MG63 (cell line): ENCODE measurements at regions not wholly inside any gene's neighbourhood (a gene's known extent, or its start where the extent isn't known, plus 50 kb on each side); places are given as distances from the start of the nearest gene placed in this dataset.

Experiments used
- DNase-seq: peaks from one replicate; pipeline ENCODE4 v3.0.0-alpha.2; 2020
- H3K27me3 ChIP-seq: fragments of 250-450 bp; sonication (Bioruptor Pico); 2 replicates; pipeline ENCODE4 v1.5.1; 2020; ENCODE audit warnings: mild to moderate bottlenecking, moderate library complexity
- H3K36me3 ChIP-seq: fragments of 250-450 bp; sonication (Bioruptor Pico); 2 replicates; pipeline ENCODE4 v1.5.1; 2020; ENCODE audit warnings: mild to moderate bottlenecking, moderate library complexity
- H3K4me3 ChIP-seq: fragments of 250-450 bp; sonication (Bioruptor Pico); 2 replicates; pipeline ENCODE4 v1.5.1; 2020; ENCODE audit warnings: mild to moderate bottlenecking, moderate library complexity
- H3K9me3 ChIP-seq: fragments of 250-450 bp; sonication (Bioruptor Pico); 2 replicates; pipeline ENCODE4 v1.5.1; 2020; ENCODE audit warnings: mild to moderate bottlenecking, moderate library complexity

GRCh38 chr1:172909606-172910326, 141.0 kb downstream of the TNFSF18 start:
- DNase-seq, result peak; percentile 83
- H3K4me3 ChIP-seq, result no peak overlapping the region
- H3K27me3 ChIP-seq, result no peaks in the 10 kb centered on the region
- H3K36me3 ChIP-seq, result no peaks in the 10 kb centered on the region
- peaks cover 34% of the 10 kb centered on the region for H3K9me3 ChIP-seq

- no peak for DNase-seq
- Histone ChIP-seq H3K4me3 (no peak overlapping the region), H3K27me3 (no peaks in the 10 kb centered on the region), H3K36me3 (no peaks in the 10 kb centered on the region), H3K9me3 (peaks cover 30% of the 10 kb centered on the region)
These were observed 137.9 kb downstream of the TNFSF18 start for GRCh38 chr1:172912765-172913260.

- DNase-seq, result peak; percentile 33
- Histone ChIP-seq H3K27me3 (no peaks in the 10 kb centered on the region), H3K36me3 (no peaks in the 10 kb centered on the region)
These were observed 136.1 kb downstream of the TNFSF18 start for GRCh38 chr1:172914501-172915144.

DNA sequence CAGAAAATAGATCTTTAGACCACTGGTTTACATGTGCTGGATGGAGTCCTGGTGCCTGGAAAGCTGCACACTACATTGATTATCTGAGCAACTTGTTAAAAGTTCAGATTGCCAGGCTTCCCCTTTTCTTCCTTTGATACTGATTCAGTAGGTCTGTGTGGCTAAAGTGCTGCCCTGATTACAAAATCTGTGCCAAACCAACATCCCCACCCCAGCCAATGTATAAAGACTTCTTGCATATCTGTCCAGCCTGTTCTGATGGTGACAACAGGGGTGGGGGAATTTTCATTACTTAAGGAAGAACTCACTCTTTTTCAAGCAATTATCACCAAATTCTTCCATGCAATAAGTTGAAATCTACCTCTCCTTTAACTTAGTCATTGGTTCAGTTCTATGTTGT, 135.5 kb downstream of the TNFSF18 start:
- Histone ChIP-seq H3K4me3 (no peak overlapping the region), H3K36me3 (no peaks in the 10 kb centered on the region), H3K9me3 (peaks cover 16% of the 10 kb centered on the region), H3K27me3 (no peaks in the 10 kb centered on the region)
- no peak for DNase-seq

More at GRCh38 chr1:172914501-172915144, 136.1 kb downstream of the TNFSF18 start:
- Histone ChIP-seq H3K4me3 (no peak overlapping the region), H3K9me3 (peaks cover 18% of the 10 kb centered on the region)

- no peaks in the 10 kb centered on the region for H3K36me3 ChIP-seq
- H3K27me3 ChIP-seq, result no peaks in the 10 kb centered on the region
- DNase-seq, result no peak
- no peak overlapping the region for H3K4me3 ChIP-seq
- peaks cover 16% of the 10 kb centered on the region for H3K9me3 ChIP-seq
These were observed 134.6 kb downstream of the TNFSF18 start for GRCh38 chr1:172916116-172916515.

DNA sequence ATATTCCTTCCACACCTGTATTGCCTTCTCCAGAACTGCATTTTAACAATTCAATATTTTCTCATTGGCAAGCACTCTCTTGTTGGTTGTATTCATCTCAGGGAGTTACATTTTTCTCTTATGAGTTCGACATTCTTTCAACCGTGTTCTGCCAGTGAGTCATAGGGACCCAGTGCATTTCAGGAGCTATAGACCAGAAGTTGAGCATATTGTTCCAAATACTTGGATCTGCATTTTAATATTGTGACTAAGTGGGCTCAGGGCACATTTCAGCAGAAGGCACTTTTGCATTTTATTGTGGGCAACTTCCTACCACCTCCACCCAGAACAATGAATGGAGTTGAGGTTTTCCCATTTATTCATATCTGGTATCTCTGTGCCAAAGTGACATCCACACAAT, 132.8 kb downstream of the TNFSF18 start:
- peak; percentile 84 for DNase-seq
- H3K4me3 ChIP-seq, result no peak overlapping the region
- peaks cover 10% of the 10 kb centered on the region for H3K9me3 ChIP-seq
- no peaks in the 10 kb centered on the region for H3K27me3 ChIP-seq
- H3K36me3 ChIP-seq, result no peaks in the 10 kb centered on the region

GRCh38 chr1:172918478-172918877, 132.3 kb downstream of the TNFSF18 start:
- Histone ChIP-seq H3K9me3 (peaks cover 6% of the 10 kb centered on the region), H3K36me3 (no peaks in the 10 kb centered on the region), H3K27me3 (no peaks in the 10 kb centered on the region), H3K4me3 (no peak overlapping the region)
- no peak for DNase-seq

DNA sequence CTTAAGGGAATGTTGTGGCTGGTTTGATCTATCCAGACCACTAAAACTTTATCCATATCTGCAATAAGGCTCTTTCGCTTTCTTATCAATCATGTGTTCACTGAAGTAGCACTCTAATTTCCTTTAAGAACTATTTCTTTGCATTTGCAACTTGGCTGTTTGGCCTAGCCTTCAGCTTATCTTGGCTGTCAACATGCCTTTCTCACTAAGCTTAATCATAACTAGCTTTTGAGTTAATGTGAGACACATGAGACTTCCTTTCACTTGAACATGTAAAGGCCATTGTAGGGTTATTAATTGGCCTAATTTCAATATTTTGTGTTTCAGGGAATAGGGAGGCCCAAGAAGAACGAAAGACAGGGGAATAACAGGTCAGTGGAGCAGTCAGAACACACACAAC, 124.7 kb downstream of the TNFSF18 start:
- Histone ChIP-seq H3K9me3 (no peaks in the 10 kb centered on the region; the same call in 1 of the 2 replicates), H3K27me3 (no peaks in the 10 kb centered on the region), H3K4me3 (no peak overlapping the region), H3K36me3 (no peaks in the 10 kb centered on the region)
- DNase-seq, result no peak

- peak; percentile 56 for DNase-seq
- H3K27me3 ChIP-seq, result no peaks in the 10 kb centered on the region
- no peaks in the 10 kb centered on the region for H3K9me3 ChIP-seq
- no peak overlapping the region for H3K4me3 ChIP-seq
- no peaks in the 10 kb centered on the region for H3K36me3 ChIP-seq
These were observed 122.3 kb downstream of the TNFSF18 start for GRCh38 chr1:172928412-172928811.

DNA sequence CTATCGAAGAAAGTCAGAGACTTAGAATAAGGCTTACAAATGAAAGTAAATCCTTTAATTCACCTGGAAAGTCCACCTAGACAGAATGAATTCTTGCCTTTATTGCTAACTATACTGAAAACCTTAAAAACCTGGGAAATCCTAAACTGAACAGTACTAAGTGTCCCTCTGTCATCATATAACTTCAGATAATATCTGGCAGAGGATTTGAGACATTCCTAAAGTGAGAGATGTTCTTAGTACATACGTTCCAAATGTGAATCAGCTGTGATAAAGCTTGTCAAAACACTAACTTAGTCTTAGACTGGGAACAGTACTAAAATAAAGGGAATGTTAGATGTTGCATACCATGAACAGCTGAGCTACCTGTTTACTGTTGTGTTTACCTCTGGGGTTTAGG, 121.7 kb downstream of the TNFSF18 start:
- Histone ChIP-seq H3K4me3 (no peak overlapping the region), H3K27me3 (no peaks in the 10 kb centered on the region), H3K9me3 (no peaks in the 10 kb centered on the region), H3K36me3 (no peaks in the 10 kb centered on the region)
- no peak for DNase-seq

DNA sequence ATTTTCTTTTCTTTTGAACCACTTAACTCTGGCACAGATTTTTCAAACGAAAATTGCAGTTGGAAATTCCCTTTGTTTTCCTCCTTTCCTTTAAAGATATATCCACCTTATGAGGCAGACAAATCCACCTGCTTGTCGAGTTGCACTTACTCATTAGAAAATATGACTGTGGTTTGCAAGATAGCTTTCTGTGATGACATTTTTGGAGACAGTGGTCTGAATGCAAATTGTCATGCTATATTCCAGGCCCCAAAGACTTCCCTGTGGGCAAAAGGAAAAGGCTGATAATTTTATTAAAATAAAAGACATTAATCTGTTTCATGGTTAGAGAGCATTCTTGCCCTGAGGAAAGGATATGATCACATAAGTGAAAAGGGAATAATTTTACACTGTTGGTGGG, 120.6 kb downstream of the TNFSF18 start:
- DNase-seq, result no peak
- H3K27me3 ChIP-seq, result no peaks in the 10 kb centered on the region
- H3K9me3 ChIP-seq, result 0 out of 2 replicates have a peak, but pooled peaks cover 2% of the 10 kb centered on the region
- H3K36me3 ChIP-seq, result no peaks in the 10 kb centered on the region
- H3K4me3 ChIP-seq, result no peak overlapping the region

- H3K27me3 ChIP-seq, result no peaks in the 10 kb centered on the region
- DNase-seq, result no peak
- no peak overlapping the region for H3K4me3 ChIP-seq
- H3K36me3 ChIP-seq, result no peaks in the 10 kb centered on the region
- 0 out of 2 replicates have a peak, but pooled peaks cover 2% of the 10 kb centered on the region for H3K9me3 ChIP-seq
These were observed 119.4 kb downstream of the TNFSF18 start for GRCh38 chr1:172931340-172931739.

DNA sequence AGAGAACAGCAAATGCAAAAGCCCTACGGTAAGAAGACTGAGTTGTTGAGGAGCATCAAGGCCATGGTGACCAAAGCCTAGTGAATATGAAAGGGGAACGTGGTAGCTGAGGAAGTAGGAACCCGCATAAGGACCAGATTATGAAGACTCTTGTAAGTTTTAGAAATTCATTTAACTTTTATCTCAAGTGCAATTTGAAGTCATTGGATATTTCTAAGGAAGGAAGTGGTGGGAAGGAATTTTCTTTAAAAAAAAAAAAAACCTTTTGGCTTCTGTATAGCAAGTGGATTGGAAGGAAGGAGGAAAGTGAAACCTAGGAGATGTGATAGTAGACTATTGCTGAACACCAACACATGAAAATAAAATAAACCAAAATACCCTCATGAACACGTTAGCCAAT, 119.0 kb downstream of the TNFSF18 start:
- Histone ChIP-seq H3K27me3 (no peaks in the 10 kb centered on the region), H3K9me3 (0 out of 2 replicates have a peak, but pooled peaks cover 2% of the 10 kb centered on the region), H3K4me3 (no peak overlapping the region), H3K36me3 (no peaks in the 10 kb centered on the region)
- no peak for DNase-seq

- Histone ChIP-seq H3K36me3 (no peaks in the 10 kb centered on the region), H3K9me3 (0 out of 2 replicates have a peak, but pooled peaks cover 2% of the 10 kb centered on the region), H3K27me3 (no peaks in the 10 kb centered on the region), H3K4me3 (no peak overlapping the region)
- no peak for DNase-seq
These were observed 117.8 kb downstream of the TNFSF18 start for GRCh38 chr1:172932981-172933380.

- Histone ChIP-seq H3K27me3 (no peaks in the 10 kb centered on the region), H3K4me3 (no peak overlapping the region), H3K36me3 (no peaks in the 10 kb centered on the region), H3K9me3 (0 out of 2 replicates have a peak, but pooled peaks cover 2% of the 10 kb centered on the region)
- no peak for DNase-seq
These were observed 116.4 kb downstream of the TNFSF18 start for GRCh38 chr1:172934417-172934762.

GRCh38 chr1:172935062-172935592, 115.6 kb downstream of the TNFSF18 start:
- Histone ChIP-seq H3K27me3 (no peaks in the 10 kb centered on the region), H3K36me3 (no peaks in the 10 kb centered on the region), H3K4me3 (no peak overlapping the region), H3K9me3 (0 out of 2 replicates have a peak, but pooled peaks cover 2% of the 10 kb centered on the region)
- DNase-seq, result no peak

- Histone ChIP-seq H3K9me3 (0 out of 2 replicates have a peak, but pooled peaks cover 2% of the 10 kb centered on the region), H3K4me3 (no peak overlapping the region), H3K27me3 (no peaks in the 10 kb centered on the region), H3K36me3 (no peaks in the 10 kb centered on the region)
- DNase-seq, result no peak
These were observed 114.6 kb downstream of the TNFSF18 start for GRCh38 chr1:172936088-172936645.
